ENCODE measurements at regions not wholly inside any gene's neighbourhood (a gene's known extent, or its start where the extent isn't known, plus 50 kb on each side); places are given as distances from the start of the nearest gene placed in this dataset.
"Not testable (repeated sequence)": the region's sequence is repeated elsewhere in the genome, so short reads cannot be mapped to it uniquely, and the experiment has no call there.

DNA sequence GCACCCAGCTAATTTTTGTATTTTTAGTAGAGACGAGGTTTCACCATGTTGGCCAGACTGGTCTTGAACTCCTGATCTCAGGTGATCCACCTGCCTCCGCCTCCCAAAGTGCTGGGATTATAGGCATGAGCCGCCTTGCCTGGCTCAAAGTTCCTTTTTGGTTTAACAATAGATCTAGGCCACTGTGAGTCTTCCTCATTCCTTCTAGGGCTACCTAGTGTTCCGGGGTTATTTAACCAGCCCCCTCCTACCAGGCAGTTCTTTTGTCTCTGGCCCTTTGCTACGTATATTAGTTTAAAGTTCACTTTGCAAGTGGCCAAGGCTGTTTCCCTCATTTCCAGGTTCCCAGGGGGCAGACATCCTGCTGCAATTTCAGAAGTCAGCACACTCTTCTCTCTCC lies 75.6 kb downstream of the SPDYE17 start:
- TF ChIP-seq ZNF670 (tag by site-specific recombination; IDR thresholded peaks at IDR 0.05; ENCODE audit: low read depth); CTCF (tag by site-specific recombination; IDR thresholded peaks at IDR 0.05); KLF1 (tag by site-specific recombination; IDR thresholded peaks at IDR 0.05): not testable (repeated sequence)
